Hepatocyte (in vitro differentiated cells): ENCODE measurements at regions not wholly inside any gene's neighbourhood (a gene's known extent, or its start where the extent isn't known, plus 50 kb on each side); places are given as distances from the start of the nearest gene placed in this dataset.

Source experiments
- DNase-seq: peaks from one replicate; pipeline ENCODE4 v3.0.0-alpha.2; 2016; ENCODE audit warnings: low spot score
- H2AFZ ChIP-seq: fragments of 200-600 bp; sonication (generic); 2 replicates; pipeline ENCODE4 v1.6.0; 2016; ENCODE audit warnings: antibody characterized with exemption, mild to moderate bottlenecking
- H3K27ac ChIP-seq: fragments of 200-600 bp; sonication (generic); 2 replicates; pipeline ENCODE4 v1.5.1; 2016; ENCODE audit warnings: mild to moderate bottlenecking
- H3K27me3 ChIP-seq: fragments of 200-600 bp; sonication (generic); 2 replicates; pipeline ENCODE4 v1.6.1; 2016
- H3K36me3 ChIP-seq: fragments of 200-600 bp; sonication (generic); replicated peaks from 2 replicates; pipeline ENCODE4 v1.5.1; 2016; ENCODE audit warnings: low read depth; ENCODE audit not compliant: insufficient read depth
- H3K4me1 ChIP-seq: fragments of 200-600 bp; sonication (generic); 2 replicates; pipeline ENCODE4 v1.5.1; 2016; ENCODE audit warnings: mild to moderate bottlenecking, moderate library complexity; ENCODE audit not compliant: insufficient read depth
- H3K4me2 ChIP-seq: fragments of 200-600 bp; sonication (generic); 2 replicates; pipeline ENCODE4 v1.6.0; 2016
- H3K4me3 ChIP-seq: fragments of 200-600 bp; sonication (generic); 2 replicates; pipeline ENCODE4 v1.5.1; 2016; ENCODE audit warnings: mild to moderate bottlenecking
- H3K79me2 ChIP-seq: fragments of 200-600 bp; sonication (generic); 2 replicates; pipeline ENCODE4 v1.6.0; 2017; ENCODE audit warnings: mild to moderate bottlenecking
- H3K9me2 ChIP-seq: fragments of 200-600 bp; sonication (generic); replicated peaks from 2 replicates; pipeline ENCODE4 v1.6.0; 2017; ENCODE audit warnings: mild to moderate bottlenecking; ENCODE audit not compliant: insufficient read depth
- H3K9me3 ChIP-seq: fragments of 200-600 bp; sonication (generic); 2 replicates; pipeline ENCODE4 v1.5.1; 2016; ENCODE audit warnings: low read depth, mild to moderate bottlenecking
- H4K20me1 ChIP-seq: fragments of 200-600 bp; sonication (generic); 2 replicates; pipeline ENCODE4 v1.6.0; 2016; ENCODE audit warnings: mild to moderate bottlenecking; ENCODE audit not compliant: insufficient read depth, poor library complexity, severe bottlenecking
- EZH2 ChIP-seq: fragments of 200-600 bp; sonication (generic); IDR thresholded peaks from 2 replicates; pipeline ENCODE4 v1.6.1; 2016; ENCODE audit warnings: antibody characterized with exemption, mild to moderate bottlenecking, borderline replicate concordance
- EZH2phosphoT487 ChIP-seq: fragments of 200-600 bp; sonication (generic); IDR thresholded peaks from one replicate; pipeline ENCODE4 v1.6.1; 2018; ENCODE audit warnings: antibody characterized with exemption, mild to moderate bottlenecking, low read depth, moderate library complexity; ENCODE audit not compliant: unreplicated experiment, severe bottlenecking
- WGBS: methylation state at CpG from one replicate; pipeline ENCODE4 v1.1.6; 2016; ENCODE audit warnings: low lambda C conversion rate; ENCODE audit errors: missing lambda C conversion rate; 5-methylcytosine and 5-hydroxymethylcytosine counted together
- TF ChIP-seq, protein P1 (sequence below): fragments of 200-600 bp; sonication (generic); IDR thresholded peaks from 2 replicates; pipeline ENCODE4 v1.5.1; 2016; ENCODE audit warnings: antibody characterized with exemption, mild to moderate bottlenecking; ENCODE audit not compliant: poor library complexity

DNA sequence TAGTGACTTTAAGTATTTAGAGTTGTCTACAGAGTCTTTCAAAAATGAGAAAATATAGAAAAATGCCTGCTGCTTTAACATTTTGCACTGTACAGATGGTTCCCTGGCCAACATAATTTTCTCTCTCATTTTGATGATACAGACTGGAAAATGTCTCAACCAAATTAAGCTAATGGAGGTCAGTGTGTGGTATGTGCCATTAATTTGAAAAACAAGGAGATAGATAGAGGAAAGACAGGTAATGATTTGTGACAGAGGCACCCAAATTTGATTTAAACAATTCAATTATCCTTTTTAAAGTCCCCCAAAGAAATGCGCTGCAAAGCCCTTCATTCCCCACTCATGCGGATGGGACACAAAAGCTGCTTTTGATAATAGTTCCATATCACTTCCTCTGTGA is 140.0 kb downstream of the ASCL1 start:
- no peak overlapping the region for H2AFZ ChIP-seq
- H3K4me1 ChIP-seq, result peaks cover 6% of the 10 kb centered on the region
- DNase-seq, result no peak
- TF ChIP-seq EZH2 (no peak), EZH2phosphoT487 (no peak)
- TF ChIP-seq, protein P1, sequence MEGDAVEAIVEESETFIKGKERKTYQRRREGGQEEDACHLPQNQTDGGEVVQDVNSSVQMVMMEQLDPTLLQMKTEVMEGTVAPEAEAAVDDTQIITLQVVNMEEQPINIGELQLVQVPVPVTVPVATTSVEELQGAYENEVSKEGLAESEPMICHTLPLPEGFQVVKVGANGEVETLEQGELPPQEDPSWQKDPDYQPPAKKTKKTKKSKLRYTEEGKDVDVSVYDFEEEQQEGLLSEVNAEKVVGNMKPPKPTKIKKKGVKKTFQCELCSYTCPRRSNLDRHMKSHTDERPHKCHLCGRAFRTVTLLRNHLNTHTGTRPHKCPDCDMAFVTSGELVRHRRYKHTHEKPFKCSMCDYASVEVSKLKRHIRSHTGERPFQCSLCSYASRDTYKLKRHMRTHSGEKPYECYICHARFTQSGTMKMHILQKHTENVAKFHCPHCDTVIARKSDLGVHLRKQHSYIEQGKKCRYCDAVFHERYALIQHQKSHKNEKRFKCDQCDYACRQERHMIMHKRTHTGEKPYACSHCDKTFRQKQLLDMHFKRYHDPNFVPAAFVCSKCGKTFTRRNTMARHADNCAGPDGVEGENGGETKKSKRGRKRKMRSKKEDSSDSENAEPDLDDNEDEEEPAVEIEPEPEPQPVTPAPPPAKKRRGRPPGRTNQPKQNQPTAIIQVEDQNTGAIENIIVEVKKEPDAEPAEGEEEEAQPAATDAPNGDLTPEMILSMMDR, result no peak
- WGBS, result 100% methylated on average over 2 of the region's 2 CpGs
- no peaks in the 10 kb centered on the region for H3K27me3 ChIP-seq
- H3K4me2 ChIP-seq, result no peak overlapping the region
- H3K9me3 ChIP-seq, result no peaks in the 10 kb centered on the region
- no peaks in the 10 kb centered on the region for H3K9me2 ChIP-seq
- H3K27ac ChIP-seq, result no peak overlapping the region
- no peaks in the 10 kb centered on the region for H3K79me2 ChIP-seq
- no peaks in the 10 kb centered on the region for H4K20me1 ChIP-seq
- H3K36me3 ChIP-seq, result no peaks in the 10 kb centered on the region
- H3K4me3 ChIP-seq, result no peak overlapping the region

DNA sequence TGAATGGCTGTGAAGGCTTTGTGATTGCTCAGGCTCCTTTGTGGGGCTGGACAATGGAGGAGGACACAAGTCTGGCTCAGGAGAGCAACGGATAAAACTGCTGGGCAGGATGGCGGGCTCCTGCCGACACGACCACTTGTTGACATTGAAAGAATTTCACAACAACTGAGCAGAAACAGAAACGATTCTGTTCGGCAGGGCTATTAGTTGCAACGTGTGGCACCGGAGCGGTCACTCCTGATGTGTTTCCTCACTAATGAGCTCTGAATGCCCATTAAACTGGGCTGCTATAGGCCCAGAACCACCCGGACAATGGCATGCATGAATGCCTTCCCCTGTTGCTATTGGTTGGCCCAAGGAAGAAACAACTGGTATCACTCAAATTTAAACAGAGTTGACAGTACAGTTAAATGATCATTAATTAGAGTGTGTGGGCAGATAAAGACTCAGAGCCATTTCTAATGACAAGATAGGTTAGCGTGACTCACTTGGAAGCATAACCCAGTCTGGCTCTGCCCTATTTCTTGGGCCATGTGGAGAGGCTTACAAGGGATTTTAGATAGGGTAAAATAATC is 142.9 kb downstream of the ASCL1 start:
- no peak for TF ChIP-seq EZH2
- TF ChIP-seq EZH2phosphoT487, result no peak
- TF ChIP-seq, protein P1, result no peak
- H2AFZ ChIP-seq, result no peak overlapping the region
- DNase-seq, result no peak
- H3K27me3 ChIP-seq, result no peaks in the 10 kb centered on the region
- no peaks in the 10 kb centered on the region for H3K9me3 ChIP-seq
- H4K20me1 ChIP-seq, result no peaks in the 10 kb centered on the region
- no peak overlapping the region for H3K4me3 ChIP-seq
- H3K9me2 ChIP-seq, result no peaks in the 10 kb centered on the region
- no peak overlapping the region for H3K4me2 ChIP-seq
- no peaks in the 10 kb centered on the region for H3K79me2 ChIP-seq
- no peak overlapping the region for H3K27ac ChIP-seq
- H3K36me3 ChIP-seq, result no peaks in the 10 kb centered on the region
- 82% methylated on average over 11 of the region's 11 CpGs for WGBS
- no peaks in the 10 kb centered on the region for H3K4me1 ChIP-seq

DNA sequence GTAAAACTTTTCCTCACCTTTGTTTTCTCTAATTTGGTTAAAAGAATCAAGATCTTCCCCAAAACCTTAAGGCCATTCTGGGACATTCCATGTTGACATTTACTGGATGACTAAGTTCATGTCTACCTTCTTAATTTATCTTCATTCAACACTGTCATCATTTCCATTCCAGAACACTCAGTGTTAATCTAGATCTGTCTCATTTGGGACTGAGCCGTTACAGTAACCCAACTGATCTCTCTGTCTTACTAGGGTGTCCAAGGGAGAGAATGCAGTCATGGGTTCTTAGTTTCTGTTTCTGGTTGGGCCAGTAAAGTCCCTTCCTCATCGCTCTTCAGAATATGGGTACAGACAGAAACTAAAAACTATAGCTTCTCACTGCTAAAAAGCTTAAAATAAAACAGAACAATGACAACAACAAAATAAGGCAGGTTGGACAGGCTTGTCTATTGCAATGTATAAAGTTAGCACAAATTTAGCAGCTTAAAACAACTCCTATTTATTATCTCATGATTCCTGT is 144.8 kb downstream of the ASCL1 start:
- TF ChIP-seq EZH2 (no peak), EZH2phosphoT487 (no peak)
- TF ChIP-seq, protein P1, result no peak
- no peaks in the 10 kb centered on the region for H3K9me3 ChIP-seq
- H3K4me2 ChIP-seq, result no peak overlapping the region
- H3K27me3 ChIP-seq, result no peaks in the 10 kb centered on the region
- H3K27ac ChIP-seq, result no peak overlapping the region
- no peaks in the 10 kb centered on the region for H4K20me1 ChIP-seq
- H3K4me3 ChIP-seq, result no peak overlapping the region
- no peaks in the 10 kb centered on the region for H3K36me3 ChIP-seq
- no peaks in the 10 kb centered on the region for H3K4me1 ChIP-seq
- 86% methylated on average over 2 of the region's 2 CpGs for WGBS
- no peak for DNase-seq
- no peaks in the 10 kb centered on the region for H3K79me2 ChIP-seq
- H3K9me2 ChIP-seq, result no peaks in the 10 kb centered on the region
- no peak overlapping the region for H2AFZ ChIP-seq
